LNCaP clone FGC (cell line): ENCODE measurements at regions not wholly inside any gene's neighbourhood (a gene's known extent, or its start where the extent isn't known, plus 50 kb on each side); places are given as distances from the start of the nearest gene placed in this dataset.
"Not testable (repeated sequence)": the region's sequence is repeated elsewhere in the genome, so short reads cannot be mapped to it uniquely, and the experiment has no call there.

ENCODE experiments used
- DNase-seq: peaks from one replicate; pipeline ENCODE4 v3.0.0-alpha.2; 2011; ENCODE audit warnings: low read depth
- H3K4me3 ChIP-seq: 2 replicates; pipeline ENCODE4 v1.5.1; 2011; ENCODE audit warnings: mild to moderate bottlenecking, low read depth, low read length, control low read depth
- CTCF ChIP-seq: IDR thresholded peaks from 2 replicates; pipeline ENCODE4 v1.5.1; 2012; ENCODE audit warnings: mild to moderate bottlenecking; ENCODE audit not compliant: control insufficient read depth, insufficient read depth; ENCODE audit errors: extremely low read depth

GRCh38 chrX:34493086-34493485, 164.0 kb downstream of the TMEM47 start:
- no peak overlapping the region for H3K4me3 ChIP-seq
- TF ChIP-seq CTCF, result no peak
- no peak for DNase-seq

- no peak overlapping the region for H3K4me3 ChIP-seq
- no peak for TF ChIP-seq CTCF
- no peak for DNase-seq
Measured at GRCh38 chrX:34491126-34491525, 166.0 kb downstream of the TMEM47 start.

- no peak for DNase-seq
- no peak for TF ChIP-seq CTCF
- H3K4me3 ChIP-seq, result no peak overlapping the region
Measured at GRCh38 chrX:34487364-34487763, 169.7 kb downstream of the TMEM47 start.

GRCh38 chrX:34483980-34484379, 173.1 kb downstream of the TMEM47 start:
- no peak overlapping the region for H3K4me3 ChIP-seq
- no peak for TF ChIP-seq CTCF
- no peak for DNase-seq

- TF ChIP-seq CTCF, result no peak
- H3K4me3 ChIP-seq, result no peak overlapping the region
- no peak for DNase-seq
Measured at GRCh38 chrX:34470507-34470906, 186.6 kb downstream of the TMEM47 start.

- peak; percentile 46 for DNase-seq
- no peak for TF ChIP-seq CTCF
- no peak overlapping the region for H3K4me3 ChIP-seq
Measured at GRCh38 chrX:34467437-34467836, 189.6 kb downstream of the TMEM47 start.

- H3K4me3 ChIP-seq, DNase-seq: not testable (repeated sequence)
Measured at GRCh38 chrX:34463220-34463619, 193.9 kb downstream of the TMEM47 start.

- not testable (repeated sequence) for H3K4me3 ChIP-seq, DNase-seq
Measured at GRCh38 chrX:34457850-34458249, 199.2 kb downstream of the TMEM47 start.
